Keratinocyte (primary cell): ENCODE measurements at regions not wholly inside any gene's neighbourhood (a gene's known extent, or its start where the extent isn't known, plus 50 kb on each side); places are given as distances from the start of the nearest gene placed in this dataset.

Source experiments
- EZH2 ChIP-seq: IDR thresholded peaks from one replicate; pipeline ENCODE4 v1.6.1; 2012; ENCODE audit warnings: inconsistent platforms, mild to moderate bottlenecking, low read length, moderate library complexity
- TF ChIP-seq, protein P1 (sequence below), 3 experiments: IDR thresholded peaks in 1 of 3; conservative IDR thresholded peaks in 1 of 3; optimal IDR thresholded peaks in 1 of 3; 2 replicates in 2 of 3; 3 replicates in 1 of 3; pipeline versions ENCODE3 to v1.5.1; 2011; ENCODE audit warnings: low read length in 3 of 3, mild to moderate bottlenecking in 3 of 3, moderate library complexity in 2 of 3, control low read depth in 1 of 3, inconsistent platforms in 1 of 3; ENCODE audit not compliant: insufficient read depth in 2 of 3; ENCODE audit errors: extremely low read depth in 1 of 3

DNA sequence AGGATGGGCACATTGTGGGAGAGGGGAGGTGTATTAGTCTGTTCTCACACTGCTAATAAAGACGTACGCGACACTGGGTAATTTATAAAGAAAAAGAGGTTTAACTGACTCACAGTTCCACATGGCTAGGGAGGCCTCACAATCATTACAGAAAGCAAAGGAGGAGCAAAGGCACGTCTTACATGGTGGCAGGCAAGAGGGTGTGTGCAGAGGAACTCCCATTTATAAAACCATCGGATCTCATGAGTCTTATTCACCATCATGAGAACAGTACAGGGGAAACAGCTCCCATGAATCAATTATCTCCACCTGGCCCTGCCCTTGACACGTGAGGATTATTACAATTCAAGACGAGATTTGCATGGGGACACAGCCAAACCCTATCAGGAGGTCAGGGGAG is 266.7 kb downstream of the HAUS1 start:
- TF ChIP-seq EZH2 = no peak
- TF ChIP-seq, protein P1, sequence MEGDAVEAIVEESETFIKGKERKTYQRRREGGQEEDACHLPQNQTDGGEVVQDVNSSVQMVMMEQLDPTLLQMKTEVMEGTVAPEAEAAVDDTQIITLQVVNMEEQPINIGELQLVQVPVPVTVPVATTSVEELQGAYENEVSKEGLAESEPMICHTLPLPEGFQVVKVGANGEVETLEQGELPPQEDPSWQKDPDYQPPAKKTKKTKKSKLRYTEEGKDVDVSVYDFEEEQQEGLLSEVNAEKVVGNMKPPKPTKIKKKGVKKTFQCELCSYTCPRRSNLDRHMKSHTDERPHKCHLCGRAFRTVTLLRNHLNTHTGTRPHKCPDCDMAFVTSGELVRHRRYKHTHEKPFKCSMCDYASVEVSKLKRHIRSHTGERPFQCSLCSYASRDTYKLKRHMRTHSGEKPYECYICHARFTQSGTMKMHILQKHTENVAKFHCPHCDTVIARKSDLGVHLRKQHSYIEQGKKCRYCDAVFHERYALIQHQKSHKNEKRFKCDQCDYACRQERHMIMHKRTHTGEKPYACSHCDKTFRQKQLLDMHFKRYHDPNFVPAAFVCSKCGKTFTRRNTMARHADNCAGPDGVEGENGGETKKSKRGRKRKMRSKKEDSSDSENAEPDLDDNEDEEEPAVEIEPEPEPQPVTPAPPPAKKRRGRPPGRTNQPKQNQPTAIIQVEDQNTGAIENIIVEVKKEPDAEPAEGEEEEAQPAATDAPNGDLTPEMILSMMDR (optimal IDR thresholded peaks at IDR 0.05 in 1 of 3, IDR thresholded peaks at IDR 0.05 in 1 of 3, conservative IDR thresholded peaks at IDR 0.05 in 1 of 3; ENCODE audit: extremely low read depth in 1 of 3, insufficient read depth in 2 of 3, low read length in 3 of 3) = no peak
